ENCODE measurements at regions not wholly inside any gene's neighbourhood (a gene's known extent, or its start where the extent isn't known, plus 50 kb on each side); places are given as distances from the start of the nearest gene placed in this dataset.
"Not testable (repeated sequence)": the region's sequence is repeated elsewhere in the genome, so short reads cannot be mapped to it uniquely, and the experiment has no call there.

DNA sequence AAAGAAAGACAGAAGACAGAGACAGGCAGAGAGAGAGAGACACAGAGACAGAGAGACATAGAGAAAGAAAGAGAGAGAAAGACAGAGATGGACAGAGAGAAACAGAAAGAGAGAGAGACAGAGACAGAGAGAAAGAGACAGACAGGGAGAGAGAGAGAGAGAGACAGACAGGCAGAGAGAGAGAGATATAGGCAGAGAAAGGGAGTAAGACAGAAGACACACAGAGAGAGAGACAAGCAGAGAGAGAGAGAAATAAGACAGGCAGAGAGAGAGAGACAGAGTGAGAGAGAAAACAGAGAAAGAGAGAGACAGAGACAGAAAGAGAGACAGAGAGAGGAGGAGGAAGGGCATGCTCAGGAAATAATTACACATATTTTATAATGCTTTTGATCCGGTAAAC is 758.3 kb upstream of the DEFB115 start:
- Histone ChIP-seq H3K4me3 (no peak overlapping the region), H3K4me1 (no peaks in the 10 kb centered on the region), H3K9me3 (no peaks in the 10 kb centered on the region), H3K27me3 (peaks cover 0 to 19% (median 0%) of the 10 kb centered on the region in 3 donors), H3K27ac (no peak overlapping the region), H3K36me3 (no peaks in the 10 kb centered on the region)
- ATAC-seq (no peak), DNase-seq (no peak)
- intact Hi-C loops (cut with DNase I; ENCODE audit: low total_unique reads) = no loop called here
- TF ChIP-seq POLR2A (IDR thresholded peaks at IDR 0.05) = no peak
- TF ChIP-seq, protein P1, sequence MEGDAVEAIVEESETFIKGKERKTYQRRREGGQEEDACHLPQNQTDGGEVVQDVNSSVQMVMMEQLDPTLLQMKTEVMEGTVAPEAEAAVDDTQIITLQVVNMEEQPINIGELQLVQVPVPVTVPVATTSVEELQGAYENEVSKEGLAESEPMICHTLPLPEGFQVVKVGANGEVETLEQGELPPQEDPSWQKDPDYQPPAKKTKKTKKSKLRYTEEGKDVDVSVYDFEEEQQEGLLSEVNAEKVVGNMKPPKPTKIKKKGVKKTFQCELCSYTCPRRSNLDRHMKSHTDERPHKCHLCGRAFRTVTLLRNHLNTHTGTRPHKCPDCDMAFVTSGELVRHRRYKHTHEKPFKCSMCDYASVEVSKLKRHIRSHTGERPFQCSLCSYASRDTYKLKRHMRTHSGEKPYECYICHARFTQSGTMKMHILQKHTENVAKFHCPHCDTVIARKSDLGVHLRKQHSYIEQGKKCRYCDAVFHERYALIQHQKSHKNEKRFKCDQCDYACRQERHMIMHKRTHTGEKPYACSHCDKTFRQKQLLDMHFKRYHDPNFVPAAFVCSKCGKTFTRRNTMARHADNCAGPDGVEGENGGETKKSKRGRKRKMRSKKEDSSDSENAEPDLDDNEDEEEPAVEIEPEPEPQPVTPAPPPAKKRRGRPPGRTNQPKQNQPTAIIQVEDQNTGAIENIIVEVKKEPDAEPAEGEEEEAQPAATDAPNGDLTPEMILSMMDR (IDR thresholded peaks at IDR 0.05 in 4 of 5, conservative IDR thresholded peaks at IDR 0.05 in 1 of 5) = no peak
- in situ Hi-C loops (cut with MboI; ENCODE audit: low sequenced_read_pairs in 4 of 4) = no loop called here

DNA sequence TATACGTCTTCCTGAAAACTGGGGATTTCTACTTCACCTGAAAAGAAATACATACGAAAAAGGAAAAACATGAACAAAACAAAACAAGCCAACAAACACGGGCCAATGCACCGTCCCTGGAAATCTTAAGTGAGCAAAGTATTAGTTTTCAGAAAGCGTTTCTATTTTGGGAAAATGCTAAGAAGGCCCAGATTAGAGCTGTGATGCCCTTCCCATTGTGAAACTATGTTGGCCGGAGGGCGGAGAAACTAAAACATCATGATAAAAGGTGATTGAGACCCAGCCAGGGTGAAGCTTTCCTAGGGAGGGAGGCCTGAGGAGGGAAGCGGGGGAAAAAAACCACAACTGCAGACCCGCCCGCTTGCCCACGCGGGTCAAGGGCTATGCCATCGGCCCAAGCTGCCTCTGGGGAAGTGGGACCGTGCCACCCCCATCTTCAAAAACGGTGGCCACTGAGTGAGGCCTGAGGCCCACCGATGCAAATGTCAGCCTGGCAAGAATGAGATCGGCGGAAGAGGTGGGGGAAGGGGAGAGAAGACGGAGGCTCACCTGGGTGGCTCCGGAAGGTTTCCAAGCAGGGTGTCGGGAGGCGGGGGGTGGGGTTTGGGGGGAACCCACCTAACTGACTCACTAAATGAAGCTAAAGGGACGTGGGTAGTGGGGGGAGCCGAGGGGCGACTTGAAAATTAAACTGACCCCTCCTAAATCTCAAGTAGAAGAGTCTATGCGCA is 757.6 kb upstream of the DEFB115 start:
- DNase-seq; H3K4me1 ChIP-seq; ATAC-seq; intact Hi-C loops (cut with DNase I; ENCODE audit: low total_unique reads); H3K9me3 ChIP-seq; H3K36me3 ChIP-seq; in situ Hi-C loops (cut with MboI; ENCODE audit: low sequenced_read_pairs in 4 of 4); H3K27ac ChIP-seq; H3K4me3 ChIP-seq: not testable (repeated sequence)
- peaks cover 0 to 19% (median 0%) of the 10 kb centered on the region in 3 donors for H3K27me3 ChIP-seq

DNA sequence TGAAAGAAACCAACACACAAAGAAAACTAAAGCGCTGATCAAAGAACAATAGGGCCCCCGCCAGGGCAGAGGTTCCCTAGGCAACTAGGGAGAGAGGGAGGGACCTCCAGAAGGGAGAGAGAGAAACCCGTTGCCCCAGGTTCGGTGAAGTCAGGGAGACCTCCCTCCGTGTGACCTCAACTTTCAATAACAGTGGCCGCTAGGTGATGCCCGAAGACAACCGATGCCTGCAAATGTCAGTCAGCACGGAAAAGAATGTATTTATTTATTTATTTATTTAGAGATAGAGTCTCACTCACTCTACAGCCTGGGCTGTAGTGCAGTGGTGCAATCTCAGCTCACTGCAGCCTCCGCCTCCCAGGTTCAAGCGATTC is 757.0 kb upstream of the DEFB115 start:
- H3K9me3 ChIP-seq; H3K27ac ChIP-seq; H3K4me3 ChIP-seq; in situ Hi-C loops (cut with MboI; ENCODE audit: low sequenced_read_pairs in 4 of 4); intact Hi-C loops (cut with DNase I; ENCODE audit: low total_unique reads); H3K36me3 ChIP-seq; DNase-seq; H3K4me1 ChIP-seq: not testable (repeated sequence)
- peaks cover 0 to 19% (median 0%) of the 10 kb centered on the region in 3 donors for H3K27me3 ChIP-seq
- TF ChIP-seq, protein P1 (IDR thresholded peaks at IDR 0.05 in 4 of 5, conservative IDR thresholded peaks at IDR 0.05 in 1 of 5) = peak in 2 of 5 experiments; percentile 42 to 53
- peak in 1 of 2 donors; percentile 58 for ATAC-seq

DNA sequence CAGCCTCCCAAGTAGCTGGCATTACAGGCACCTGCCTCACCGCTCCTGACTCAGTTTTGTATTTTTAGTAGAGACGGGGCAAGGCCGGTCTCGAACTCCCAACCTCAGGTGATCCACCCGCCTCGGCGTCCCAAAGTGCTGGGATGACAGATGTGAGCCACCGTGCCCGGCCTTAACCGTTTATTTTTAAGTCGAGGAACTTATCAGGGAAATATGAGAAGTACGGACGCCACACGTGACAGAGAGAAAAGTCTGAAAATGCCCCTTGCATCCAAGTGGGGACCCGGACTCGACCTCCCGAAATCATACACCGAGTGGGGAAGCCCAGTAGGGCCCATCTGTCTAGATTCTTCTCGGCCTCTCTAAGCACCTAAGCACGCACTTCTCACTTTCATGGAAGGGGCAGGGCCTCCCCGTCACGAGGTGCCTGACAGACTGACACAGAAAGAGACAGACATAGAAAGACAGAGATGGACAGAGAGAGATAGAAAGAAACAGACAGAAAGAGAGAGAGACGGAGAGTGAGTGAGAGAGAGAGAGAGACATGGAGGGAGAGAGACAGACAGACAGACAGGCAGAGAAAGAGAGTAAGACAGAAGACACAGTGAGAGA is 756.5 kb upstream of the DEFB115 start:
- TF ChIP-seq POLR2A (IDR thresholded peaks at IDR 0.05) = no peak
- TF ChIP-seq, protein P1 (IDR thresholded peaks at IDR 0.05 in 4 of 5, conservative IDR thresholded peaks at IDR 0.05 in 1 of 5) = no peak
- DNase-seq (no peak), ATAC-seq (no peak)
- Histone ChIP-seq H3K9me3 (no peaks in the 10 kb centered on the region), H3K27ac (no peak overlapping the region), H3K27me3 (peaks cover 0 to 19% (median 0%) of the 10 kb centered on the region in 3 donors), H3K4me3 (no peak overlapping the region), H3K36me3 (no peaks in the 10 kb centered on the region), H3K4me1 (no peaks in the 10 kb centered on the region)
- in situ Hi-C loops (cut with MboI; ENCODE audit: low sequenced_read_pairs in 4 of 4) = no loop called here
- intact Hi-C loops (cut with DNase I; ENCODE audit: low total_unique reads) = no loop called here

DNA sequence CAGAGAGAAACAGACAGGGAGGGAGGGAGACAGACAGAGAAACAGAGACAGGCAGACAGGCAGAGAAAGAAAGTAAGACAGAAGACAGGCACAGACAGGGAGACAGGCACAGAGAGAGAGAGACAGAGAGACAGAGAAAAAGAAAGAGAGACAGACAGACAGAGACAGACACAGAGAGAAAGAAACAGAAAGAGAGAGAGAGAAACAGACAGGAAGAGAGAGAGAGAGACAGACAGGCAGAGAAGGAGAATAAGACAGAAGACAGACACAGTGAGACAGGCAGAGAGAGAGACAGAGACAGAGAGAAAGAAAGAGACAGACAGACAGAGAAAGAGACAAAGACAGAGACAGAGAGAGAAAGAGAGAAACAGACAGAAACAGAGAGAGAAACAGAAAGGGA is 754.8 kb upstream of the DEFB115 start:
- no peak for TF ChIP-seq POLR2A (IDR thresholded peaks at IDR 0.05)
- TF ChIP-seq, protein P1 (IDR thresholded peaks at IDR 0.05 in 4 of 5, conservative IDR thresholded peaks at IDR 0.05 in 1 of 5) = no peak
- Histone ChIP-seq H3K4me1 (no peaks in the 10 kb centered on the region), H3K4me3 (no peak overlapping the region), H3K27me3 (peaks cover 0 to 19% (median 0%) of the 10 kb centered on the region in 3 donors), H3K36me3 (no peaks in the 10 kb centered on the region), H3K9me3 (no peaks in the 10 kb centered on the region), H3K27ac (no peak overlapping the region)
- no peak for ATAC-seq
- intact Hi-C loops (cut with DNase I; ENCODE audit: low total_unique reads) = no loop called here
- DNase-seq = no peak
- in situ Hi-C loops (cut with MboI; ENCODE audit: low sequenced_read_pairs in 4 of 4) = no loop called here

DNA sequence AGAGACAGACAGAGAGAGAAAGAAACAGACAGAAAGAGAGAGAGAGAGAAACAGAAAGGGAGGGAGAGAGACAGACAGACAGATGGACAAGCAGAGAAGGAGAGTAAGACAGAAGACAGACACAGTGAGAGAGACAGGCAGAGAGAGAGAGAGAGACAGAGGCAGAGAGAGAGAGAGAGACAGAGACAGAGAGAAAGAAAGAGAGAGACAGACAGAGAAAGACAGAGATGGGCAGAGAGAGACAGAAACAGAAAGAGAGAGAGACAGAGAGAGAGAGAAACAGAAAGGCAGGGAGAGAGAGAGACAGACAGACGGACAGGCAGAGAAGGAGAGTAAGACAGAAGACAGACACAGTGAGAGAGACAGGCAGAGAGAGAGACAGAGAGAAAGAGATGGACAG is 754.3 kb upstream of the DEFB115 start:
- in situ Hi-C loops (cut with MboI; ENCODE audit: low sequenced_read_pairs in 4 of 4); ATAC-seq; H3K9me3 ChIP-seq; intact Hi-C loops (cut with DNase I; ENCODE audit: low total_unique reads); H3K4me1 ChIP-seq; H3K4me3 ChIP-seq; DNase-seq; H3K27ac ChIP-seq; H3K36me3 ChIP-seq: not testable (repeated sequence)
- H3K27me3 ChIP-seq = peaks cover 0 to 19% (median 0%) of the 10 kb centered on the region in 3 donors

Data from gastrocnemius medialis (tissue), 4 donors.